OCI-LY1 (cell line): ENCODE measurements at regions not wholly inside any gene's neighbourhood (a gene's known extent, or its start where the extent isn't known, plus 50 kb on each side); places are given as distances from the start of the nearest gene placed in this dataset.

ENCODE experiments used
- CTCF ChIP-seq: fragments of 200-600 bp; sonication (generic), shearing (Covaris generic); IDR thresholded peaks from 2 replicates; pipeline ENCODE4 v1.5.1; 2017; ENCODE audit warnings: mild to moderate bottlenecking, antibody characterized with exemption, low read length, moderate library complexity, mixed read lengths
- EZH2 ChIP-seq: fragments of 200-600 bp; sonication (generic), shearing (Covaris generic); IDR thresholded peaks from 2 replicates; pipeline ENCODE4 v1.8.0; 2017; ENCODE audit warnings: borderline replicate concordance, mixed run types, mild to moderate bottlenecking, antibody characterized with exemption, low read length, moderate library complexity, mixed read lengths

- TF ChIP-seq CTCF: no peak
- no peak for TF ChIP-seq EZH2
These were observed 451.4 kb upstream of the ID2 start for GRCh38 chr2:8230466-8230865.
